Peyer's patch (tissue), 4 donors: ENCODE measurements at regions not wholly inside any gene's neighbourhood (a gene's known extent, or its start where the extent isn't known, plus 50 kb on each side); places are given as distances from the start of the nearest gene placed in this dataset.

Source experiments
- DNase-seq, 3 donors: peaks; one replicate each; pipeline ENCODE4 v3.0.0-alpha.2; 2017 to 2019
- H3K27ac ChIP-seq, 4 donors: fragments of 200-600 bp; sonication (generic); one replicate each; pipeline ENCODE4 v1.5.1; 2016 to 2019
- H3K27me3 ChIP-seq, 2 donors: fragments of 200-600 bp; sonication (generic); one replicate each; pipeline ENCODE4 v1.5.1; 2019
- H3K36me3 ChIP-seq, 3 donors: fragments of 200-600 bp; sonication (generic); one replicate each; pipeline ENCODE4 v1.5.1; 2016 to 2019
- H3K4me1 ChIP-seq, 4 donors: fragments of 200-600 bp; sonication (generic); one replicate each; pipeline ENCODE4 v1.5.1; 2016 to 2019
- H3K4me3 ChIP-seq, 4 donors: fragments of 200-600 bp; sonication (generic); 1 replicate in 3 of 4; 2 replicates in 1 of 4; pipeline ENCODE4 v1.5.1; 2016 to 2019; ENCODE audit warnings: mild to moderate bottlenecking in 1 of 4
- H3K9me3 ChIP-seq, 4 donors: fragments of 200-600 bp; sonication (generic); one replicate each; pipeline ENCODE4 v1.5.1; 2016 to 2019; ENCODE audit warnings: mild to moderate bottlenecking in 1 of 4
- POLR2A ChIP-seq, 2 donors: fragments of 450-650 bp; IDR thresholded peaks; one replicate each; pipeline ENCODE4 v1.5.1; 2017; ENCODE audit warnings: antibody characterized with exemption in 2 of 2, mild to moderate bottlenecking in 2 of 2, moderate library complexity in 2 of 2
- TF ChIP-seq, protein P1 (sequence below), 6 experiments: fragments of 450-650 bp in 4 of 6; fragments of 200-600 bp in 2 of 6; sonication (generic) in 1 of 6; IDR thresholded peaks; one replicate each; pipeline ENCODE4 v1.5.1; 2017 to 2019; ENCODE audit warnings: antibody characterized with exemption in 6 of 6, mild to moderate bottlenecking in 3 of 6, moderate library complexity in 1 of 6

DNA sequence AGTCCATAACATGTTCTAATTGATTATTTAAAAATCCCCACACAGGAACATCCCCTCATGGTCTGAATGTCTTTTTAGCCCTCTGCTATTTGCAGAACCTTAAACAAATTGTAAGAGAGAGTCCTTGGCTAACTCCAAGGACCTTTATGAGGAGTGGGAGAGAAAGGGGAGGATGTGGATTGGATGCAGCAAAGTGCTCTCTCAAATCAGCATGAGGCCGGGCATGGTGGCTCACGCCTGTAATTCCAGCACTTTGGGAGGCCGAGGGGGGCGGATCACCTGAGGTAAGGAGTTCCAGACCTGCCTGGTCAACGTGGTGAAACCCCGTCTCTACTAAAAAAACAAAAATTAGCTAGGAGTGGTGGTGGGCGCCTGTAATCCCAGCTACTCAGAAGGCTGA lies 154.8 kb downstream of the TGFB2 start:
- TF ChIP-seq, protein P1, sequence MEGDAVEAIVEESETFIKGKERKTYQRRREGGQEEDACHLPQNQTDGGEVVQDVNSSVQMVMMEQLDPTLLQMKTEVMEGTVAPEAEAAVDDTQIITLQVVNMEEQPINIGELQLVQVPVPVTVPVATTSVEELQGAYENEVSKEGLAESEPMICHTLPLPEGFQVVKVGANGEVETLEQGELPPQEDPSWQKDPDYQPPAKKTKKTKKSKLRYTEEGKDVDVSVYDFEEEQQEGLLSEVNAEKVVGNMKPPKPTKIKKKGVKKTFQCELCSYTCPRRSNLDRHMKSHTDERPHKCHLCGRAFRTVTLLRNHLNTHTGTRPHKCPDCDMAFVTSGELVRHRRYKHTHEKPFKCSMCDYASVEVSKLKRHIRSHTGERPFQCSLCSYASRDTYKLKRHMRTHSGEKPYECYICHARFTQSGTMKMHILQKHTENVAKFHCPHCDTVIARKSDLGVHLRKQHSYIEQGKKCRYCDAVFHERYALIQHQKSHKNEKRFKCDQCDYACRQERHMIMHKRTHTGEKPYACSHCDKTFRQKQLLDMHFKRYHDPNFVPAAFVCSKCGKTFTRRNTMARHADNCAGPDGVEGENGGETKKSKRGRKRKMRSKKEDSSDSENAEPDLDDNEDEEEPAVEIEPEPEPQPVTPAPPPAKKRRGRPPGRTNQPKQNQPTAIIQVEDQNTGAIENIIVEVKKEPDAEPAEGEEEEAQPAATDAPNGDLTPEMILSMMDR (IDR thresholded peaks at IDR 0.05), result no peak
- no peak for TF ChIP-seq POLR2A (IDR thresholded peaks at IDR 0.05)
- no peak for DNase-seq
- Histone ChIP-seq H3K4me1 (no peaks in the 10 kb centered on the region), H3K27ac (no peak overlapping the region), H3K4me3 (no peak overlapping the region), H3K9me3 (no peaks in the 10 kb centered on the region), H3K36me3 (no peaks in the 10 kb centered on the region), H3K27me3 (no peaks in the 10 kb centered on the region)

DNA sequence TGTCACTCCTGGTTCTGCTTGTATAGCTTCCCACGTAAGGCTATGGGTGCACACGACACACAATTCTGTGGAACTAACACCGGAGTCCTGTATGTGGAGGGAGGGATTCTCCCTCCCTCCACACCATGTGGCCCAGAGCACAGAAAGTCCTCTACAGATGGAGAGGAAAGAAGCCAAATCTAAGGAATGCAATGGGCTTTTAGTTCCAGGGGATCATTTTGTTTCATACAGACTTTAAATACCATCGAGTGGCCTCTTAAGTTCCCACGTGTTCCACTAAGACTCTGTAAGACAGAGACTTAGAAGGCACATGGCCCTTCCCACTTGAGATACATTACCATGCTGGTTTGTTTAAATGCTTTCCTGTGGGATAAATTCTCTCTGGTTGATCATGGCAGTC lies 156.0 kb downstream of the TGFB2 start:
- Histone ChIP-seq H3K27ac (no peak overlapping the region), H3K27me3 (no peaks in the 10 kb centered on the region), H3K36me3 (no peaks in the 10 kb centered on the region), H3K4me3 (no peak overlapping the region), H3K4me1 (no peaks in the 10 kb centered on the region), H3K9me3 (no peaks in the 10 kb centered on the region)
- TF ChIP-seq POLR2A (IDR thresholded peaks at IDR 0.05), result no peak
- TF ChIP-seq, protein P1 (IDR thresholded peaks at IDR 0.05), result no peak
- DNase-seq, result no peak

DNA sequence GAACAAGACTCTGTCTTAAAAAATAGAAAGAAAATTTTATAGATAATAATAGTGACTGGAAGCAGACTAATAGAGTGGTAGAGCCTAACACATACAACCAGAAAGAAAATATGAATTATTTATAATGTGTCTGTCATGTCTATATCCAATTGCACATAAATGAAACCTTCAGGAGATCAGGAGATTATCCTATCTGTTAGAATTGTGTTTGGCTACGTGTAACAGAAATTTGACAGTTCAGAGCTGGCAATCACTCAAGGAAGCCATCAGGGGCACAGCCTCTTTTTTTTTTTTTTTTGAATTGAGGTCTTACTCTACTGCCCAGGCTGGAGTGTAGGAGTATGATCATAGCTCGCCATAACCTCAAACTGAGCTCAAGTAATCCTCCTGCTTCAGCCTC lies 157.2 kb downstream of the TGFB2 start:
- no peaks in the 10 kb centered on the region for H3K27me3 ChIP-seq
- H3K4me1 ChIP-seq, result no peaks in the 10 kb centered on the region
- no peak for DNase-seq
- peaks cover 0 to 2% (median under 1%) of the 10 kb centered on the region in 4 donors for H3K9me3 ChIP-seq
- no peak overlapping the region for H3K4me3 ChIP-seq
- H3K36me3 ChIP-seq, result no peaks in the 10 kb centered on the region
- TF ChIP-seq, protein P1 (IDR thresholded peaks at IDR 0.05), result no peak
- TF ChIP-seq POLR2A (IDR thresholded peaks at IDR 0.05), result no peak
- no peak overlapping the region for H3K27ac ChIP-seq

DNA sequence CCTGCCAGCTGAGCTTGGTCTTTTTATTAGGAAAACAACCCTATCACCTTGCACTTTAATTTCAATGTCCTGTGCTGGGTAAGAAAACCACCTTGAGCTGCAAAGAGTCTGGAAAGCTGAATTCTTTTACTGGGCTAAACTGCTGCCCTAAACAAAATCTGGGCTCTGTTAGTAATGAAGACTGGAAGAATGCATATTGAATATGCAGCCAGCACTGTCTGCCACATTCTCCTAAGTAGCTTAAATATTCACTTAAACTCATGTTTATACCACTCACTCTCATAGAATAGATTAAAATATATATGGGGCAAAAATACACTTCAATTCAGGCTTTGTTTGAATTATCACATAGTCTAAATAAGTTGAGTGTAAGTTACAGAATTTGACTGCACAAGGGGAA lies 158.0 kb downstream of the TGFB2 start:
- TF ChIP-seq, protein P1 (IDR thresholded peaks at IDR 0.05), result no peak
- TF ChIP-seq POLR2A (IDR thresholded peaks at IDR 0.05), result no peak
- Histone ChIP-seq H3K4me1 (no peaks in the 10 kb centered on the region), H3K4me3 (no peak overlapping the region), H3K9me3 (peaks cover 0 to 9% (median 4%) of the 10 kb centered on the region in 4 donors), H3K36me3 (no peaks in the 10 kb centered on the region), H3K27ac (no peak overlapping the region), H3K27me3 (no peaks in the 10 kb centered on the region)
- DNase-seq, result no peak

DNA sequence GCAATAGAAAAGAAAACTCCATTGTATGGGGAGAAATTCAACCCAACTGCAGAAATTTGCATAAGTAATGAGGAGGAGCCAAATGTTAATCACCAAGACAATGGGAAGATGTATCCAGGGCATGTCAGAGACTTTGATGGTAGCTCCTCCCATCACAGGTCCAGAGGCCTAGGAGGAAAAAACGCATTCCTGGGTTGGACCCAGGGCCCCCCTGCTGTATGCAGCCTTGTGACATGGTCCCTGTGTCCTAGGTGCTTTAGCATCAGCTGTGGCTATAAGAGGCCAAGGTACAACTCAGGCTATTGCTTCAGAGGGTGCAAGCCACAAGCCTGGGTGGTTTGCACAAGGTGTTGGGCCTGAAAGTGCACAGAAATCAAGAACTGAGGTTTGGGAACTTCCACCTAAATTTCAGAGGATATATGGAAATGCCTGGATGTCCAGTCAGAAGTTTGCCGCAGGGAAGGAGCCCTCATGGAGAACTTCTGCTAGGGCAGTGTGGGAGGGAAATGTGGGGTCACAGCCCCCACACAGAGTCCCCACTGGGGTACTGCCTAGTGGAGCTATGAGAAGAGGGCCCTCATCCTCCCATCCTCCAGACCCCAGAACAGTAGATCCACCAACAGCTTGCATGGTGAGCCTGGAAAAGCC lies 162.3 kb downstream of the TGFB2 start:
- H3K27me3 ChIP-seq, result no peaks in the 10 kb centered on the region

More for the DNA sequence above, 162.3 kb downstream of the TGFB2 start:
- DNase-seq, result no peak
- Histone ChIP-seq H3K9me3 (peaks cover 0 to 10% (median 4%) of the 10 kb centered on the region in 4 donors), H3K4me3 (no peak overlapping the region), H3K36me3 (no peaks in the 10 kb centered on the region), H3K27ac (no peak overlapping the region), H3K4me1 (no peaks in the 10 kb centered on the region)
- TF ChIP-seq, protein P1 (IDR thresholded peaks at IDR 0.05), result no peak
- no peak for TF ChIP-seq POLR2A (IDR thresholded peaks at IDR 0.05)
